22Rv1 (cell line): ENCODE measurements at regions not wholly inside any gene's neighbourhood (a gene's known extent, or its start where the extent isn't known, plus 50 kb on each side); places are given as distances from the start of the nearest gene placed in this dataset.

Experiments
- H3K27ac ChIP-seq: fragments of 450-650 bp; 2 replicates; pipeline ENCODE4 v1.5.1; 2017
- ZFX ChIP-seq: fragments of 450-650 bp; IDR thresholded peaks from 2 replicates; pipeline ENCODE4 v1.6.1; 2017; ENCODE audit warnings: antibody characterized with exemption, borderline replicate concordance
- TF ChIP-seq, protein P1 (sequence below): fragments of 450-650 bp; IDR thresholded peaks from 2 replicates; pipeline ENCODE4 v1.5.1; 2017; ENCODE audit warnings: mild to moderate bottlenecking

DNA sequence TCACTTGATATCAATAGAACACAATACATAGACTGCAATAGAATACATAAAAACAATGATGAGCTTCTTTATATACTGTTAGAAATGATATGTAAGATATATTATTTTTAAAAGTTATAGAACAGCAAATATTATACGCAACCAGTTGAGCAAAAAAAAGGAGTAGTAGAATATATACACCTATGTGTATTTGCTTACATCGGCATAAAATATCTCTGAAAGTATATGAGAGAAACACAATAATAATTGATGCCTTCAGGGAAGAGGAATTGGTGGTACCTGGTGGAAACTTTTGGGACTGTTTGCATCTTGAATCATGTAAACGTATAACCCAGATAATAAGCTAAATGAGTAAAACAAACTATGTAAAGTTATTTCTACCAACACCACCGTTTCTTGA lies 418.4 kb upstream of the DCN start:
- no peak overlapping the region for H3K27ac ChIP-seq
- no peak for TF ChIP-seq ZFX
- TF ChIP-seq, protein P1, sequence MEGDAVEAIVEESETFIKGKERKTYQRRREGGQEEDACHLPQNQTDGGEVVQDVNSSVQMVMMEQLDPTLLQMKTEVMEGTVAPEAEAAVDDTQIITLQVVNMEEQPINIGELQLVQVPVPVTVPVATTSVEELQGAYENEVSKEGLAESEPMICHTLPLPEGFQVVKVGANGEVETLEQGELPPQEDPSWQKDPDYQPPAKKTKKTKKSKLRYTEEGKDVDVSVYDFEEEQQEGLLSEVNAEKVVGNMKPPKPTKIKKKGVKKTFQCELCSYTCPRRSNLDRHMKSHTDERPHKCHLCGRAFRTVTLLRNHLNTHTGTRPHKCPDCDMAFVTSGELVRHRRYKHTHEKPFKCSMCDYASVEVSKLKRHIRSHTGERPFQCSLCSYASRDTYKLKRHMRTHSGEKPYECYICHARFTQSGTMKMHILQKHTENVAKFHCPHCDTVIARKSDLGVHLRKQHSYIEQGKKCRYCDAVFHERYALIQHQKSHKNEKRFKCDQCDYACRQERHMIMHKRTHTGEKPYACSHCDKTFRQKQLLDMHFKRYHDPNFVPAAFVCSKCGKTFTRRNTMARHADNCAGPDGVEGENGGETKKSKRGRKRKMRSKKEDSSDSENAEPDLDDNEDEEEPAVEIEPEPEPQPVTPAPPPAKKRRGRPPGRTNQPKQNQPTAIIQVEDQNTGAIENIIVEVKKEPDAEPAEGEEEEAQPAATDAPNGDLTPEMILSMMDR = no peak

DNA sequence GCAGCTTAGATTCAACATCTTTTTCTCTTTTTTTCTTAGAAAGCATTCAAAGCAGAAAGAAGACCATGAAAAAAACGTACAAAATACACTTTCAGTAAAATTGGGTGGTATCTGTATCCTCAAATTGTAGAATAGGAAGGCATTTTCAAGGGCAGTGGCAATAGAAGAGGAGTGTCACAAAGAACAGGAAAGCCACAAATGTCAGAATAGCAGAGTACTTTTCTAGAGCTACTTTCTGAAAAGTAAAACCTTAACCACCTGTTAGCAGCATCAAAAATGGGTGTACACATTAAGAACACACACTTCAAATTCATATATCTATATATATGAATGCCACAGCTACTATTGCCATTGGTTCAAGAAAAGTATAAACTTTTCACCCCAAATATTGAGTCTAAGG lies 412.1 kb upstream of the DCN start:
- TF ChIP-seq, protein P1 = no peak
- no peak for TF ChIP-seq ZFX
- no peak overlapping the region for H3K27ac ChIP-seq

DNA sequence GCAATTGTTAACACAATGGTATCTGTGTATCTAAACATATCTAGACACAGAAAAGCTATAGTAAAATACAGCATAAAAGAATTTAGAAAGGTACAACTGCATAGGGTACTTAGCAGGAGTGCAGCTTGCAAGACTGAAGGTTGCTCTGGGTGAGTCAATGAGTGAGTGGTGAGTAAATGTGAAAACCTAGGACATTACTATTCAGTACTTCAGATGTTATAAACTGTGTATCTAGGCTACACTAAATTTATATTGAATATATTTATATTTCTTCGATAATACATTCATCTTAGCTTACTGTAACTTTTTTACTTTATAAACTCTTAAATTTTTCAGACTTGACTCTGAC lies 409.0 kb upstream of the DCN start:
- H3K27ac ChIP-seq = no peak overlapping the region
- TF ChIP-seq, protein P1 = no peak
- TF ChIP-seq ZFX = no peak

DNA sequence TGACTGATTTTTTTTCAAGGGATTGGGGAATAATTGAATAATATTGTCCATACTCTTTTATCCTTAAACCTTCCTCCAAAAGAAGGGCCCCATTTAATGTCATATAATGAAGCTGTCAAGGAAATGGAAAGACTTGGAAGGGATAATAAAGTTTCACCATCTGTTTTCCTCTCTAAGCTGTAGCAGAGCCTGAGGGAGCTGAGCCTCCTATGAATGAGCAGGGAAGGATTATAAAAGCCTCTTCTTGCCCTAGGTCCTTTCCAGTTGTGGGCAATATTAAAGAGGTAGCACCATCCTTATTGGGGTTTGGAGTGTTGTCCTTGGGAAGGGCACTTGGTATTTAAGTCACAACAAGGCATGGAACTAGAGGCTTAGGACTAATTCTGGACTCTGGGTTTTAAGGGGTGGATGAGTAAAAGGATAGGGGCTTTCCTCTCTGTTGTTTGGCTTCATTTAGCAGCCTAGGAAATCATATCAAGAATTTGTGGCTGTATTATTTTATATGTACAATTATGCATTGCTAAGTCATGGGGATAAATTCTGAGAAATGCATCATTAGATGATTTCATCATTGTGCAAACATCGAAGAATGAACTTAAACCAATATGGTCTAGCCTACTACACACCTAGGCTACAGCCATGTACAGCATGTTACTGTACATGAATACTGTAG lies 408.5 kb upstream of the DCN start:
- TF ChIP-seq, protein P1 = no peak
- TF ChIP-seq ZFX = no peak
- no peak overlapping the region for H3K27ac ChIP-seq

DNA sequence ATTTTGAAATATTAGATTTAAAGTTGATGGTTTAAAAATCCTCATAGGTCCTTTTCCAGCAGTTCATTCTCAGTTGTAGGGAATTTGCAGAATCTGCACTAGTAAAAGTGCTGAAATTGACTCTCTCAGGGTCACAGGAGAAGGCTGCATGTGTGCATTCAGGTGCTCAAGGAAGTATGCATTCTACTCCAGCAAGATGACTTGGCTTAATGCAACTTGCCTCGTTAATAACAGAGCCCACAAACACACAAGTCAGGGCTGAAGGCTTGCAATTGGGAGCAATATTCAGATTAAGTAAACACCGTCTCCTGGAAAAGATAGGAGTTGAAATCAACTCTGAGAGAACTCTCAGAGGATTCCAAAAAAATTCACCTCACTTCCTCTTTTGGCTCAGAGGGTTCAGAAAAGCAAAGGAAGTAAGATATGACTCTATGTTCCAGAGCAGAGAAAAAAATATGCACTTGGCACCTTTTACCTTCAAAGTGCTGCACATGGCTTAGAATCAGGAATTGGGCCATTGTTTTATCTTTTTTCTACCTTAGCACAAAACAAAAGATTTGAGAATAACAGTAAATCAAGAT lies 406.3 kb upstream of the DCN start:
- TF ChIP-seq, protein P1 = no peak
- TF ChIP-seq ZFX = no peak

DNA sequence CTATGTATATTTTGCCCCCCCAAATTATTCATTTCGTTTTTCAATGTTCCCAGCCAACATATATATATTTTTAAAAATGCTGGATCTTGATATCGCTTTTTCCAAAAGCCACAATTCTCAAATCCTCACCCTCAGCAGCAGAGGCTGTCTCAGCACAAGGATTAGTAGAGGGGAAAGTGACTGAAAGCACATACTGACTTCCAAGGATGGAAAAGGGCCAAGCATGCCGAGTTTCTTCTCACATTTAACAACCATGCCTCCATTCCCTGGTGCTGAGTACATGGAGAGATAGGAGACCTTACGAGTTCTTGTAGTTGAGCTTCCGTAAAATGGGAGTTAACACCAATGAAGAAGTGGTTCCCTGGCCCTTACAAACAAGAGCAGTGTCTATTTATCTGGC lies 403.4 kb upstream of the DCN start:
- no peak for TF ChIP-seq ZFX
- TF ChIP-seq, protein P1 = no peak
- no peak overlapping the region for H3K27ac ChIP-seq

More for the DNA sequence above, 406.3 kb upstream of the DCN start:
- no peak overlapping the region for H3K27ac ChIP-seq

DNA sequence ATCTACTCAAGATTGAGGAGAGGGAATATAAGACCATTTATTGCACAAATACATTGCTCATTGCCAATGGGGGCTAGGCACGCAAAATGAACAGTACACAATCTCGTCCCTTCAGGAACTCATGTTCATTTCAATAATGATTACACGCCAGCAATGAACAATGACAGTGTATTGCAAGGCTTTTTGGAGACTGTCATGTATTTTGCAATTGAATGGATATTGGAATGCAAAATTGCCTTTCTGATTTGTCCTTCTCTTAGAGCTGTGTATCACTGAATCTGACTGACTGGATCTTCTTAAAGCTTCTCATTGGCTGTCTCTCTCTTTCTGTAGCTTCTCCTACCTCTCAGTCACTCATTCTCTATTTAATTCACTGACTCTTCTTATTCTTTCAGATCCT lies 400.2 kb upstream of the DCN start:
- TF ChIP-seq, protein P1 = no peak
- TF ChIP-seq ZFX = no peak
- no peak overlapping the region for H3K27ac ChIP-seq
